ENCODE measurements at regions not wholly inside any gene's neighbourhood (a gene's known extent, or its start where the extent isn't known, plus 50 kb on each side); places are given as distances from the start of the nearest gene placed in this dataset.
"Not testable (repeated sequence)": the region's sequence is repeated elsewhere in the genome, so short reads cannot be mapped to it uniquely, and the experiment has no call there.

- no peak overlapping the region for H3K4me3 ChIP-seq
- no peaks in the 10 kb centered on the region for H4K20me1 ChIP-seq
- H3K4me1 ChIP-seq = no peaks in the 10 kb centered on the region
- H3K27ac ChIP-seq = no peak overlapping the region
- TF ChIP-seq Cebpa-rat (IDR thresholded peaks at IDR 0.05) = no peak
- H3K36me3 ChIP-seq = no peaks in the 10 kb centered on the region
- no peaks in the 10 kb centered on the region for H3K9me3 ChIP-seq
- H3K9ac ChIP-seq = no peak overlapping the region
- H3K4me2 ChIP-seq = no peak overlapping the region
- no peaks in the 10 kb centered on the region for H3K27me3 ChIP-seq
These were observed 435.1 kb upstream of the DDI1 start for GRCh38 chr11:103601225-103601846.

- TF ChIP-seq Cebpa-rat (IDR thresholded peaks at IDR 0.05) = no peak
These were observed 433.6 kb upstream of the DDI1 start for GRCh38 chr11:103602840-103603239.

GRCh38 chr11:103604310-103604709, 432.1 kb upstream of the DDI1 start:
- Histone ChIP-seq H3K9ac (no peak overlapping the region), H3K27me3 (no peaks in the 10 kb centered on the region), H3K27ac (no peak overlapping the region), H3K36me3 (no peaks in the 10 kb centered on the region), H3K4me1 (no peaks in the 10 kb centered on the region), H3K9me3 (no peaks in the 10 kb centered on the region), H3K4me3 (no peak overlapping the region), H3K4me2 (no peak overlapping the region), H4K20me1 (no peaks in the 10 kb centered on the region)
- TF ChIP-seq Cebpa-rat (IDR thresholded peaks at IDR 0.05) = peak; percentile 47; the same call in 1 of the 2 replicates

More at GRCh38 chr11:103602840-103603239, 433.6 kb upstream of the DDI1 start:
- Histone ChIP-seq H3K9ac (no peak overlapping the region), H3K27ac (no peak overlapping the region), H3K4me3 (no peak overlapping the region), H3K4me1 (no peaks in the 10 kb centered on the region), H3K4me2 (no peak overlapping the region), H3K36me3 (no peaks in the 10 kb centered on the region), H3K27me3 (no peaks in the 10 kb centered on the region), H3K9me3 (no peaks in the 10 kb centered on the region), H4K20me1 (no peaks in the 10 kb centered on the region)

- H3K27ac ChIP-seq = no peak overlapping the region
- H4K20me1 ChIP-seq = no peaks in the 10 kb centered on the region
- H3K4me3 ChIP-seq = no peak overlapping the region
- no peak overlapping the region for H3K4me2 ChIP-seq
- H3K4me1 ChIP-seq = no peaks in the 10 kb centered on the region
- H3K9me3 ChIP-seq = no peaks in the 10 kb centered on the region
- H3K36me3 ChIP-seq = no peaks in the 10 kb centered on the region
- no peak overlapping the region for H3K9ac ChIP-seq
- no peaks in the 10 kb centered on the region for H3K27me3 ChIP-seq
- no peak for TF ChIP-seq Cebpa-rat (IDR thresholded peaks at IDR 0.05)
These were observed 427.9 kb upstream of the DDI1 start for GRCh38 chr11:103608566-103608965.

GRCh38 chr11:103609117-103610066, 427.0 kb upstream of the DDI1 start:
- Histone ChIP-seq H3K27me3 (no peaks in the 10 kb centered on the region), H3K4me3 (no peak overlapping the region)
- TF ChIP-seq Cebpa-rat (IDR thresholded peaks at IDR 0.05) = no peak

GRCh38 chr11:103610435-103610834, 426.0 kb upstream of the DDI1 start:
- Histone ChIP-seq H3K9ac (no peak overlapping the region), H3K27me3 (no peaks in the 10 kb centered on the region), H3K36me3 (no peaks in the 10 kb centered on the region), H3K9me3 (no peaks in the 10 kb centered on the region), H3K4me2 (no peak overlapping the region), H4K20me1 (no peaks in the 10 kb centered on the region), H3K27ac (no peak overlapping the region), H3K4me3 (no peak overlapping the region), H3K4me1 (no peaks in the 10 kb centered on the region)
- no peak for TF ChIP-seq Cebpa-rat (IDR thresholded peaks at IDR 0.05)

More at GRCh38 chr11:103609117-103610066, 427.0 kb upstream of the DDI1 start:
- Histone ChIP-seq H3K9me3 (no peaks in the 10 kb centered on the region), H3K4me1 (no peaks in the 10 kb centered on the region), H3K27ac (no peak overlapping the region), H3K4me2 (no peak overlapping the region), H4K20me1 (no peaks in the 10 kb centered on the region), H3K36me3 (no peaks in the 10 kb centered on the region), H3K9ac (no peak overlapping the region)

- not testable (repeated sequence) for H4K20me1 ChIP-seq, H3K4me3 ChIP-seq, H3K36me3 ChIP-seq, H3K9me3 ChIP-seq, H3K4me1 ChIP-seq, H3K27ac ChIP-seq, H3K27me3 ChIP-seq, H3K9ac ChIP-seq, H3K4me2 ChIP-seq
These were observed 424.7 kb upstream of the DDI1 start for GRCh38 chr11:103611526-103612260.

- H3K9me3 ChIP-seq, H3K4me3 ChIP-seq, H3K27ac ChIP-seq: not testable (repeated sequence)
These were observed 424.0 kb upstream of the DDI1 start for GRCh38 chr11:103612451-103612850.

GRCh38 chr11:103616586-103616985, 419.9 kb upstream of the DDI1 start:
- H3K9ac ChIP-seq, H3K4me2 ChIP-seq, H3K9me3 ChIP-seq, H3K4me3 ChIP-seq, H4K20me1 ChIP-seq, H3K27me3 ChIP-seq, H3K36me3 ChIP-seq, H3K27ac ChIP-seq, H3K4me1 ChIP-seq: not testable (repeated sequence)

More at GRCh38 chr11:103612451-103612850, 424.0 kb upstream of the DDI1 start:
- not testable (repeated sequence) for H4K20me1 ChIP-seq, H3K4me2 ChIP-seq, H3K4me1 ChIP-seq, H3K36me3 ChIP-seq, H3K27me3 ChIP-seq, H3K9ac ChIP-seq

- no peak overlapping the region for H3K27ac ChIP-seq
- H3K27me3 ChIP-seq = no peaks in the 10 kb centered on the region
- no peaks in the 10 kb centered on the region for H3K36me3 ChIP-seq
- H3K9me3 ChIP-seq = no peaks in the 10 kb centered on the region
- no peak for TF ChIP-seq Cebpa-rat (IDR thresholded peaks at IDR 0.05)
- H3K4me2 ChIP-seq = no peak overlapping the region
- H3K4me3 ChIP-seq = no peak overlapping the region
- no peaks in the 10 kb centered on the region for H3K4me1 ChIP-seq
- H4K20me1 ChIP-seq = no peaks in the 10 kb centered on the region
- H3K9ac ChIP-seq = no peak overlapping the region
These were observed 417.9 kb upstream of the DDI1 start for GRCh38 chr11:103618528-103618927.
